ENCODE measurements at regions not wholly inside any gene's neighbourhood (a gene's known extent, or its start where the extent isn't known, plus 50 kb on each side); places are given as distances from the start of the nearest gene placed in this dataset.

- ChIA-PET CTCF (no interaction called here), POLR2A (no interaction called here)
- Histone ChIP-seq H3K9me3 (ENCODE audit: control insufficient read depth, insufficient read depth, low read depth, low read length) (no peaks in the 10 kb centered on the region), H3K27ac (ENCODE audit: extremely low read depth, low read depth, low read length) (peak overlapping the region; percentile 18; the same call in 1 of the 2 replicates), H3K4me3 (ENCODE audit: low read depth, low read length) (no peak overlapping the region), H3K4me1 (ENCODE audit: control insufficient read depth, insufficient read depth, low read length) (peaks cover 11% of the 10 kb centered on the region), H3K36me3 (ENCODE audit: control insufficient read depth in 2 of 2, insufficient read depth in 1 of 2, low read length in 2 of 2) (no peaks in the 10 kb centered on the region)
- TF ChIP-seq TRIM28 (IDR thresholded peaks at IDR 0.05; ENCODE audit: borderline replicate concordance, low read length): 0 out of 2 replicates have a peak, but pooled peaks have one; percentile 23
- peak; percentile 60; the same call in 1 of the 2 replicates for TF ChIP-seq ZNF157 (tag by site-specific recombination; IDR thresholded peaks at IDR 0.05)
- peak; percentile 53; the same call in 1 of the 2 replicates for TF ChIP-seq ZBTB17 (tag by site-specific recombination; IDR thresholded peaks at IDR 0.05)
- peak; percentile 47; the same call in 1 of the 2 replicates for TF ChIP-seq ZNF335 (tag by site-specific recombination; conservative IDR thresholded peaks at IDR 0.05)
- no peak for TF ChIP-seq WT1 (tag by site-specific recombination; IDR thresholded peaks at IDR 0.05)
- TF ChIP-seq ZFP41 (tag by site-specific recombination; IDR thresholded peaks at IDR 0.05; ENCODE audit: borderline replicate concordance): no peak
- TF ChIP-seq, protein P1, sequence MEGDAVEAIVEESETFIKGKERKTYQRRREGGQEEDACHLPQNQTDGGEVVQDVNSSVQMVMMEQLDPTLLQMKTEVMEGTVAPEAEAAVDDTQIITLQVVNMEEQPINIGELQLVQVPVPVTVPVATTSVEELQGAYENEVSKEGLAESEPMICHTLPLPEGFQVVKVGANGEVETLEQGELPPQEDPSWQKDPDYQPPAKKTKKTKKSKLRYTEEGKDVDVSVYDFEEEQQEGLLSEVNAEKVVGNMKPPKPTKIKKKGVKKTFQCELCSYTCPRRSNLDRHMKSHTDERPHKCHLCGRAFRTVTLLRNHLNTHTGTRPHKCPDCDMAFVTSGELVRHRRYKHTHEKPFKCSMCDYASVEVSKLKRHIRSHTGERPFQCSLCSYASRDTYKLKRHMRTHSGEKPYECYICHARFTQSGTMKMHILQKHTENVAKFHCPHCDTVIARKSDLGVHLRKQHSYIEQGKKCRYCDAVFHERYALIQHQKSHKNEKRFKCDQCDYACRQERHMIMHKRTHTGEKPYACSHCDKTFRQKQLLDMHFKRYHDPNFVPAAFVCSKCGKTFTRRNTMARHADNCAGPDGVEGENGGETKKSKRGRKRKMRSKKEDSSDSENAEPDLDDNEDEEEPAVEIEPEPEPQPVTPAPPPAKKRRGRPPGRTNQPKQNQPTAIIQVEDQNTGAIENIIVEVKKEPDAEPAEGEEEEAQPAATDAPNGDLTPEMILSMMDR (tag by site-specific recombination; IDR thresholded peaks at IDR 0.05): 0 out of 2 replicates have a peak, but pooled peaks have one; percentile 8
- TF ChIP-seq, protein P2, sequence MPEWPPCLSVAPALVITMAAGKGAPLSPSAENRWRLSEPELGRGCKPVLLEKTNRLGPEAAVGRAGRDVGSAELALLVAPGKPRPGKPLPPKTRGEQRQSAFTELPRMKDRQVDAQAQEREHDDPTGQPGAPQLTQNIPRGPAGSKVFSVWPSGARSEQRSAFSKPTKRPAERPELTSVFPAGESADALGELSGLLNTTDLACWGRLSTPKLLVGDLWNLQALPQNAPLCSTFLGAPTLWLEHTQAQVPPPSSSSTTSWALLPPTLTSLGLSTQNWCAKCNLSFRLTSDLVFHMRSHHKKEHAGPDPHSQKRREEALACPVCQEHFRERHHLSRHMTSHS (tag by site-specific recombination; IDR thresholded peaks at IDR 0.05): no peak
Observed at GRCh38 chr5:123875561-123876275, 363.7 kb downstream of the CSNK1G3 start.

GRCh38 chr5:123874600-123875201 lies 362.7 kb downstream of the CSNK1G3 start:
- H3K9me3 ChIP-seq (ENCODE audit: control insufficient read depth, insufficient read depth, low read depth, low read length): no peaks in the 10 kb centered on the region
- CTCF ChIA-PET: interaction anchor here (0.7 kb wide), 1 partner anchor 780 kb away, joined by 3 read pairs; no protein-coding TSS in a partner anchor
- no peak overlapping the region for H3K4me3 ChIP-seq (ENCODE audit: low read depth, low read length)
- peak overlapping the region; percentile 12; the same call in 1 of the 2 replicates for H3K27ac ChIP-seq (ENCODE audit: extremely low read depth, low read depth, low read length)
- POLR2A ChIA-PET: no interaction called here
- no peaks in the 10 kb centered on the region for H3K36me3 ChIP-seq (ENCODE audit: control insufficient read depth in 2 of 2, insufficient read depth in 1 of 2, low read length in 2 of 2)
- H3K4me1 ChIP-seq (ENCODE audit: control insufficient read depth, insufficient read depth, low read length): peaks cover 11% of the 10 kb centered on the region
- TF ChIP-seq HOXC10 (CRISPR knock-in tag; IDR thresholded peaks at IDR 0.05): no peak
- TF ChIP-seq OSR2 (tag by site-specific recombination; IDR thresholded peaks at IDR 0.05): no peak
- TF ChIP-seq ZSCAN18 (tag by site-specific recombination; IDR thresholded peaks at IDR 0.05): no peak

DNA sequence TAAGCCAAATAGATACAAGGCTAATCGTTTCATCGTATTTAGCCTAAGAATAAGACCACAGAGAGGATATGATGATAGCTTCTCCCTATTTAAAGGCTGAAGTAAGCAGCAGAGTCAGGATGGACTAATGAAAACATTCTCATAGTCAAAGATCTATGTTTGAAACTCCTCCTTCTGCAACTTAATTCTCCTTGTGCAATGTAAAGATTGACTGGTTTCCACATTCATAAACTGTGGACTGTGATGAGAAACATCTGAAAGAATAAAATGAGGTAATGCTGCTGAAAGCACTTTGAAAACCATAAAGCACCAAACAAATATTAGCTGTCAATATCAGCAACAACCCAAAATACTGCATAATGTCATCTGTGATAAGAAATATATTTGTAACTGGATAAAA lies 361.9 kb downstream of the CSNK1G3 start:
- Histone ChIP-seq H3K4me3 (ENCODE audit: low read depth, low read length) (no peak overlapping the region), H3K36me3 (ENCODE audit: control insufficient read depth in 2 of 2, insufficient read depth in 1 of 2, low read length in 2 of 2) (no peaks in the 10 kb centered on the region), H3K27ac (ENCODE audit: extremely low read depth, low read depth, low read length) (no peak overlapping the region), H3K9me3 (ENCODE audit: control insufficient read depth, insufficient read depth, low read depth, low read length) (no peaks in the 10 kb centered on the region), H3K4me1 (ENCODE audit: control insufficient read depth, insufficient read depth, low read length) (peaks cover 11% of the 10 kb centered on the region)
- ChIA-PET CTCF (no interaction called here), POLR2A (no interaction called here)
- TF ChIP-seq ZNF239 (tag by site-specific recombination; IDR thresholded peaks at IDR 0.05): no peak

GRCh38 chr5:123871373-123871772 lies 359.4 kb downstream of the CSNK1G3 start:
- H3K27ac ChIP-seq (ENCODE audit: extremely low read depth, low read depth, low read length): no peak overlapping the region
- no peaks in the 10 kb centered on the region for H3K36me3 ChIP-seq (ENCODE audit: control insufficient read depth in 2 of 2, insufficient read depth in 1 of 2, low read length in 2 of 2)
- peaks cover 11% of the 10 kb centered on the region for H3K4me1 ChIP-seq (ENCODE audit: control insufficient read depth, insufficient read depth, low read length)
- H3K9me3 ChIP-seq (ENCODE audit: control insufficient read depth, insufficient read depth, low read depth, low read length): no peaks in the 10 kb centered on the region
- CTCF ChIA-PET: no interaction called here
- POLR2A ChIA-PET: no interaction called here
- no peak overlapping the region for H3K4me3 ChIP-seq (ENCODE audit: low read depth, low read length)
- TF ChIP-seq MYNN (tag by site-specific recombination; IDR thresholded peaks at IDR 0.05; ENCODE audit: borderline replicate concordance) (no peak), ZBTB21 (tag by site-specific recombination; IDR thresholded peaks at IDR 0.05) (no peak), ZNF23 (tag by site-specific recombination; IDR thresholded peaks at IDR 0.05; ENCODE audit: borderline replicate concordance) (no peak), SP3 (tag by site-specific recombination; IDR thresholded peaks at IDR 0.05) (no peak), ZNF558 (tag by site-specific recombination; IDR thresholded peaks at IDR 0.05) (no peak), ZNF654 (tag by site-specific recombination; IDR thresholded peaks at IDR 0.05; ENCODE audit: low read depth) (no peak), ZFP69B (tag by site-specific recombination; IDR thresholded peaks at IDR 0.05) (no peak), IKZF3 (tag by site-specific recombination; IDR thresholded peaks at IDR 0.05) (no peak), BCL11B (tag by site-specific recombination; IDR thresholded peaks at IDR 0.05; ENCODE audit: low read depth) (no peak), ZNF692 (tag by site-specific recombination; IDR thresholded peaks at IDR 0.05) (no peak), ZNF48 (tag by site-specific recombination; IDR thresholded peaks at IDR 0.05) (no peak)

Measured in HEK293 (cell line).